GM12878 (cell line): ENCODE measurements at regions not wholly inside any gene's neighbourhood (a gene's known extent, or its start where the extent isn't known, plus 50 kb on each side); places are given as distances from the start of the nearest gene placed in this dataset.

Experiments used
- ATAC-seq: fragments of 200-7000 bp; cut with Tn5 transposase; 3 replicates; pipeline ENCODE4 v1.9.1; 2020; ENCODE audit warnings: mild to moderate bottlenecking, moderate library complexity
- BruUV-seq: library from RNA; stranded (reverse); fragments of 400-500 nt; replicated peaks from 2 replicates; lab custom pipeline; 2021; lab: Mats Ljungman, UMichigan
- CTCF ChIA-PET: fragments of 300-600 bp; sonication (Branson Sonifier 250); formaldehyde crosslinking; extraction: SDS; loops from one replicate; lab custom pipeline; 2021; ENCODE audit warnings: inconsistent platforms; lab: Yijun Ruan, JAX
- POLR2A ChIA-PET: fragments of 350-600 bp; formaldehyde crosslinking; extraction: SDS; loops from one replicate; lab custom pipeline; 2021; ENCODE audit warnings: inconsistent platforms; lab: Charles Lee
- RAD21 ChIA-PET: fragments of 300-600 bp; sonication (Branson Sonifier 250); formaldehyde crosslinking; loops from one replicate; lab custom pipeline; 2023; ENCODE audit warnings: antibody characterized with exemption; ENCODE audit not compliant: unreplicated experiment; lab: Charles Lee
- SMC1A ChIA-PET: fragments of 300-600 bp; sonication (Branson Sonifier 250); formaldehyde crosslinking; loops from one replicate; lab custom pipeline; 2023; ENCODE audit not compliant: unreplicated experiment, uncharacterized antibody; lab: Charles Lee
- DNase-seq: peaks from one replicate; pipeline ENCODE4 v3.0.0-alpha.2; 2011; ENCODE audit warnings: low read depth, low spot score
- FAIRE-seq: peaks from 3 replicates; lab custom pipeline; 2011; peaks lifted over from hg19 to GRCh38; lab: Jason Lieb, UNC
- H2AFZ ChIP-seq: 2 replicates; pipeline ENCODE4 v1.6.0; 2011; ENCODE audit warnings: low read depth, low read length, control low read depth; ENCODE audit not compliant: control insufficient read depth
- H3K27ac ChIP-seq: 2 replicates; pipeline ENCODE4 v1.5.1; 2011; ENCODE audit warnings: control low read depth; ENCODE audit not compliant: control insufficient read depth, insufficient read depth
- H3K27me3 ChIP-seq, 2 experiments: replicated peaks in 1 of 2; 2 replicates each; pipeline versions ENCODE4 v1.6.0 to v1.6.1; 2011; ENCODE audit warnings: low read length in 1 of 2; ENCODE audit not compliant: control insufficient read depth in 2 of 2, insufficient read depth in 2 of 2
- H3K36me3 ChIP-seq, 2 experiments: 2 replicates each; pipeline ENCODE4 v1.5.1; 2011; ENCODE audit warnings: low read length in 1 of 2; ENCODE audit not compliant: control insufficient read depth in 2 of 2, insufficient read depth in 2 of 2
- H3K4me1 ChIP-seq: 2 replicates; pipeline ENCODE4 v1.6.1; 2011; ENCODE audit warnings: mild to moderate bottlenecking, low read length, moderate library complexity, mixed read lengths; ENCODE audit not compliant: control insufficient read depth, insufficient read depth
- H3K4me2 ChIP-seq: 2 replicates; pipeline ENCODE4 v1.6.0; 2011; ENCODE audit warnings: control low read depth; ENCODE audit not compliant: control insufficient read depth, insufficient read depth
- H3K4me3 ChIP-seq: fragments of 200-600 bp; sonication (generic); 2 replicates; pipeline ENCODE4 v1.5.1; 2016
- H3K79me2 ChIP-seq: 2 replicates; pipeline ENCODE4 v1.6.0; 2011; ENCODE audit warnings: low read length; ENCODE audit not compliant: control insufficient read depth, insufficient read depth
- H3K9ac ChIP-seq: 2 replicates; pipeline ENCODE4 v1.8.0; 2011; ENCODE audit warnings: low read length, control low read depth, mixed read lengths; ENCODE audit not compliant: control insufficient read depth, insufficient read depth
- H3K9me3 ChIP-seq: replicated peaks from 3 replicates; pipeline ENCODE4 v1.5.1; 2011; ENCODE audit warnings: mild to moderate bottlenecking, low read length; ENCODE audit not compliant: control insufficient read depth, insufficient read depth
- H4K20me1 ChIP-seq: 2 replicates; pipeline ENCODE4 v1.6.0; 2011; ENCODE audit not compliant: control insufficient read depth, insufficient read depth
- BHLHE40 ChIP-seq, 2 experiments: fragments of 450-650 bp in 1 of 2; IDR thresholded peaks; 2 replicates each; pipeline ENCODE4 v1.6.1; 2011 to 2017; ENCODE audit warnings: low read depth in 2 of 2, borderline replicate concordance in 1 of 2, improper control_type of control experiment in 1 of 2, low read length in 1 of 2, mild to moderate bottlenecking in 1 of 2
- EZH2 ChIP-seq: IDR thresholded peaks from 2 replicates; pipeline ENCODE4 v1.6.1; 2012; ENCODE audit warnings: low read depth, mild to moderate bottlenecking, control low read depth, inconsistent platforms, low read length, borderline replicate concordance; ENCODE audit not compliant: control insufficient read depth
- GABPA ChIP-seq: IDR thresholded peaks from 2 replicates; pipeline ENCODE4 v1.6.1; 2014; ENCODE audit warnings: antibody characterized with exemption, low read depth, mild to moderate bottlenecking, inconsistent platforms
- JUNB ChIP-seq: IDR thresholded peaks from 2 replicates; pipeline ENCODE4 v1.6.1; 2016; ENCODE audit warnings: antibody characterized with exemption, mild to moderate bottlenecking
- KLF5 ChIP-seq: fragments of 450-650 bp; IDR thresholded peaks from 2 replicates; pipeline ENCODE4 v1.6.1; 2014; ENCODE audit warnings: mild to moderate bottlenecking; ENCODE audit not compliant: partially characterized antibody
- NRF1 ChIP-seq: conservative IDR thresholded peaks from 2 replicates; pipeline ENCODE4 v1.6.1; 2011; ENCODE audit warnings: mild to moderate bottlenecking, low read depth, low read length, improper control_type of control experiment
- POLR2AphosphoS5 ChIP-seq: IDR thresholded peaks from 2 replicates; pipeline ENCODE4 v1.6.1; 2011; ENCODE audit warnings: mild to moderate bottlenecking, low read length, inconsistent platforms
- POU2F2 ChIP-seq: IDR thresholded peaks from 3 replicates; pipeline ENCODE4 v1.6.1; 2011; ENCODE audit warnings: low read depth, mild to moderate bottlenecking, low read length, borderline replicate concordance
- PRDM15 ChIP-seq: fragments of 450-650 bp; formaldehyde crosslinking; IDR thresholded peaks from 2 replicates; pipeline ENCODE4 v1.4.0; 2020; ENCODE audit warnings: mild to moderate bottlenecking, moderate library complexity
- RFX5 ChIP-seq: IDR thresholded peaks from 2 replicates; pipeline ENCODE4 v1.6.1; 2011; ENCODE audit warnings: low read depth, low read length, improper control_type of control experiment
- WGBS: methylation state at CpG from one replicate; pipeline ENCODE4 v1.1.6; 2016; ENCODE audit warnings: low lambda C conversion rate; ENCODE audit not compliant: insufficient replicate concordance, insufficient coverage; ENCODE audit errors: missing lambda C conversion rate; 5-methylcytosine and 5-hydroxymethylcytosine counted together
- in situ Hi-C: fragments of 300-500 bp; cut with MboI; formaldehyde crosslinking; loops from 9 replicates; pipeline ENCODE4 v1.14.3; 2018; ENCODE audit warnings: mixed read lengths
- intact Hi-C: fragments of 100-400 bp; cut with micrococcal nuclease; formaldehyde crosslinking; loops from one replicate; pipeline ENCODE4 v1.14.2; 2022; ENCODE audit not compliant: unreplicated experiment
- TF ChIP-seq, protein P1 (sequence below): IDR thresholded peaks from 2 replicates; pipeline ENCODE4 v1.6.1; 2012; ENCODE audit warnings: low read length, inconsistent platforms

- ChIA-PET CTCF (interaction anchor here (1.0 kb wide), 1 partner anchor 9 kb away, joined by 3 read pairs; no protein-coding TSS in a partner anchor), RAD21 (no interaction called here), POLR2A (no interaction called here), SMC1A (no interaction called here)
- ATAC-seq: no peak
- Histone ChIP-seq H3K36me3 (no peaks in the 10 kb centered on the region), H3K79me2 (no peaks in the 10 kb centered on the region), H3K27ac (no peak overlapping the region), H3K4me1 (peaks cover 20% of the 10 kb centered on the region), H4K20me1 (no peaks in the 10 kb centered on the region), H3K4me2 (no peak overlapping the region), H3K27me3 (no peaks in the 10 kb centered on the region; a peak in 1 of 4 replicates), H3K4me3 (no peak overlapping the region), H2AFZ (no peak overlapping the region), H3K9me3 (no peaks in the 10 kb centered on the region; the same call in 2 of the 3 replicates), H3K9ac (no peak overlapping the region)
- DNase-seq: no peak
- BruUV-seq: no TSS peak
- no peak for TF ChIP-seq NRF1
- intact Hi-C loops (no loop called here), in situ Hi-C loops (loop anchor here (10.0 to 25.0 kb wide), 3 partner anchors 222 to 897 kb away; no protein-coding TSS in a partner anchor)
- FAIRE-seq: no peak
- WGBS: 31% methylated on average over 3 of the region's 3 CpGs
Observed at GRCh38 chr2:111709321-111709720, 174.7 kb downstream of the ANAPC1 start.

DNA sequence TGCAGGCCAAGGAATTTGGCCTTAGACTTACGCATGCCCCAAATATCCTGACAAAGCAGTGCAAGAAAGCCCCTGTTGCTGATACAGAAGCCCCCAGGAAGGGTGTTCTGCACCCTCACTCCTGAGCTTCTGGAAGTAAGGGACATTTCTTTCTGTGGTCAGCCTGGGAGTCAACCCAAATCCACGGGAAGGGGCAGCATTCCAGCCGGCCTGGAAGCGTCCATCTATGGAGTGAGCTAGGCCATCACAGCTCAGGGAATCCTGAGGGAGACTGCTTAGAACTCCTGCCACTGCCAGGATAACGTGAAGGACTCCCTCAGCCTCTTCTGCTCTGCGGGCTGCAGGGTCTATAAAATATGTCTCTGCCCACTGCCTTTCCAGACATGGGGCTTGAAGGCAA lies 173.9 kb downstream of the ANAPC1 start:
- in situ Hi-C loops: loop anchor here (25.0 kb wide), 2 partner anchors 223 to 898 kb away; no protein-coding TSS in a partner anchor
- ATAC-seq: no peak
- peaks cover 16% of the 10 kb centered on the region for H3K4me1 ChIP-seq
- H3K9ac ChIP-seq: no peak overlapping the region
- FAIRE-seq: no peak
- intact Hi-C loops: no loop called here
- no peak for DNase-seq
- H4K20me1 ChIP-seq: no peaks in the 10 kb centered on the region
- H3K4me3 ChIP-seq: no peak overlapping the region
- no peaks in the 10 kb centered on the region; the same call in 2 of the 3 replicates for H3K9me3 ChIP-seq
- H2AFZ ChIP-seq: no peak overlapping the region
- H3K79me2 ChIP-seq: no peaks in the 10 kb centered on the region
- WGBS: 45% methylated on average over 6 of the region's 6 CpGs
- H3K36me3 ChIP-seq: no peaks in the 10 kb centered on the region
- no peaks in the 10 kb centered on the region; a peak in 1 of 4 replicates for H3K27me3 ChIP-seq
- H3K27ac ChIP-seq: no peak overlapping the region
- ChIA-PET POLR2A (no interaction called here), SMC1A (no interaction called here), RAD21 (interaction anchor here (0.9 kb wide), 1 partner anchor 10 kb away, joined by 3 read pairs; no protein-coding TSS in a partner anchor), CTCF (no interaction called here)
- no peak overlapping the region for H3K4me2 ChIP-seq
- BruUV-seq: no TSS peak
- TF ChIP-seq BHLHE40 (IDR thresholded peaks at IDR 0.05; ENCODE audit: borderline replicate concordance in 1 of 2, low read depth in 2 of 2, low read length in 1 of 2): no peak
- no peak for TF ChIP-seq POU2F2
- TF ChIP-seq, protein P1, sequence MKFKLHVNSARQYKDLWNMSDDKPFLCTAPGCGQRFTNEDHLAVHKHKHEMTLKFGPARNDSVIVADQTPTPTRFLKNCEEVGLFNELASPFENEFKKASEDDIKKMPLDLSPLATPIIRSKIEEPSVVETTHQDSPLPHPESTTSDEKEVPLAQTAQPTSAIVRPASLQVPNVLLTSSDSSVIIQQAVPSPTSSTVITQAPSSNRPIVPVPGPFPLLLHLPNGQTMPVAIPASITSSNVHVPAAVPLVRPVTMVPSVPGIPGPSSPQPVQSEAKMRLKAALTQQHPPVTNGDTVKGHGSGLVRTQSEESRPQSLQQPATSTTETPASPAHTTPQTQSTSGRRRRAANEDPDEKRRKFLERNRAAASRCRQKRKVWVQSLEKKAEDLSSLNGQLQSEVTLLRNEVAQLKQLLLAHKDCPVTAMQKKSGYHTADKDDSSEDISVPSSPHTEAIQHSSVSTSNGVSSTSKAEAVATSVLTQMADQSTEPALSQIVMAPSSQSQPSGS: no peak
- no peak for TF ChIP-seq POLR2AphosphoS5
- no peak for TF ChIP-seq GABPA
- no peak for TF ChIP-seq JUNB
- no peak for TF ChIP-seq EZH2
- no peak for TF ChIP-seq RFX5
- no peak for TF ChIP-seq PRDM15 (CRISPR knock-in tag)
- TF ChIP-seq KLF5: no peak
